ENCODE measurements at regions not wholly inside any gene's neighbourhood (a gene's known extent, or its start where the extent isn't known, plus 50 kb on each side); places are given as distances from the start of the nearest gene placed in this dataset.

DNA sequence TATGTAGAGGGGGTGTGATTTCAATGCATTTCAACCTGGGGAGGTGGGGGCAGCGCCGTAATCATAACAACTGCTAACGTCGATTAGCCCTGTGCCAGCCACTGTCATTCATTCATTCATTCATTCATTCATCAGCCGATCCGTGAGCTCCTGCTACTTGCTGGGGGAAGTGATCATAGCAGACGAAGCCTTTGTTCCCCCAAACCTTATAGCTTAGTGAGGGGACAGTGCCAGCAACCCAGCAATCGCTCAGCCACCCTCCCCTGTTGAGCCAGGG lies 106.5 kb upstream of the GSE1 start:
- Mint-ChIP-seq H3K4me3 (no peak overlapping the region), H3K27me3 (no peaks in the 10 kb centered on the region), H3K27ac (no peak overlapping the region), H3K36me3 (ENCODE audit: low read depth) (no peaks in the 10 kb centered on the region), H3K9me3 (no peaks in the 10 kb centered on the region), H3K4me1 (no peaks in the 10 kb centered on the region)
- no peak for ATAC-seq (replicated peaks)

- ATAC-seq (replicated peaks) = no peak
- Mint-ChIP-seq H3K4me3 (no peak overlapping the region), H3K27me3 (no peaks in the 10 kb centered on the region), H3K4me1 (no peaks in the 10 kb centered on the region), H3K36me3 (ENCODE audit: low read depth) (no peaks in the 10 kb centered on the region), H3K27ac (no peak overlapping the region), H3K9me3 (no peaks in the 10 kb centered on the region)
Observed at GRCh38 chr16:85507342-85507741, 105.8 kb upstream of the GSE1 start.

GRCh38 chr16:85508388-85508787 lies 104.7 kb upstream of the GSE1 start:
- ATAC-seq (replicated peaks) = no peak
- Mint-ChIP-seq H3K4me3 (no peak overlapping the region), H3K36me3 (ENCODE audit: low read depth) (no peaks in the 10 kb centered on the region), H3K4me1 (no peaks in the 10 kb centered on the region), H3K27me3 (no peaks in the 10 kb centered on the region), H3K27ac (no peak overlapping the region), H3K9me3 (no peaks in the 10 kb centered on the region)

DNA sequence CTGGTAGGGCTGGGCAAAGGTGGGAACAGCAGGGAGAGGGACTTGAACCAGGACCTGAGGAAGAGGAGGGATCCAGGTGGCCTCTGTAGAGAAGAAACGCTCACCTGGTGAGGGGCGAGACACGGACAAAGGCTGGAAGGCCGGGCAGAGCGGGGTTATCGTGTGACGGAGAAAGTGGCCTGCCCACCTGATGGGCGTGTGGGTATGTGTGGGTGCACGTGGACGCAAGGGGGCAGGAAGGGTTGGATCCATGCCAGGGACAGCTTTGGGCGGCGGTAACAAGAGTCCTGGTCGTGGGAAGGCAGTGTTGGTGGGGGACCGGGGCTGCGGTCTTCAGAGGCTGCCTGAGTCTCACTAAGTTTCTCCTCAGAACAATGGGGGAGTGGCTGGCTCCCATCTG lies 104.1 kb upstream of the GSE1 start:
- Mint-ChIP-seq H3K27ac (no peak overlapping the region), H3K9me3 (no peaks in the 10 kb centered on the region), H3K4me1 (no peaks in the 10 kb centered on the region), H3K27me3 (no peaks in the 10 kb centered on the region), H3K4me3 (no peak overlapping the region), H3K36me3 (ENCODE audit: low read depth) (no peaks in the 10 kb centered on the region)
- ATAC-seq (replicated peaks) = no peak

GRCh38 chr16:85510041-85510659 lies 103.0 kb upstream of the GSE1 start:
- no peaks in the 10 kb centered on the region for H3K4me1 Mint-ChIP-seq
- H3K27me3 Mint-ChIP-seq = no peaks in the 10 kb centered on the region
- H3K4me3 Mint-ChIP-seq = no peak overlapping the region
- no peak overlapping the region for H3K27ac Mint-ChIP-seq
- no peak for ATAC-seq (replicated peaks)
- no peaks in the 10 kb centered on the region for H3K9me3 Mint-ChIP-seq
- H3K36me3 Mint-ChIP-seq (ENCODE audit: low read depth) = no peaks in the 10 kb centered on the region

DNA sequence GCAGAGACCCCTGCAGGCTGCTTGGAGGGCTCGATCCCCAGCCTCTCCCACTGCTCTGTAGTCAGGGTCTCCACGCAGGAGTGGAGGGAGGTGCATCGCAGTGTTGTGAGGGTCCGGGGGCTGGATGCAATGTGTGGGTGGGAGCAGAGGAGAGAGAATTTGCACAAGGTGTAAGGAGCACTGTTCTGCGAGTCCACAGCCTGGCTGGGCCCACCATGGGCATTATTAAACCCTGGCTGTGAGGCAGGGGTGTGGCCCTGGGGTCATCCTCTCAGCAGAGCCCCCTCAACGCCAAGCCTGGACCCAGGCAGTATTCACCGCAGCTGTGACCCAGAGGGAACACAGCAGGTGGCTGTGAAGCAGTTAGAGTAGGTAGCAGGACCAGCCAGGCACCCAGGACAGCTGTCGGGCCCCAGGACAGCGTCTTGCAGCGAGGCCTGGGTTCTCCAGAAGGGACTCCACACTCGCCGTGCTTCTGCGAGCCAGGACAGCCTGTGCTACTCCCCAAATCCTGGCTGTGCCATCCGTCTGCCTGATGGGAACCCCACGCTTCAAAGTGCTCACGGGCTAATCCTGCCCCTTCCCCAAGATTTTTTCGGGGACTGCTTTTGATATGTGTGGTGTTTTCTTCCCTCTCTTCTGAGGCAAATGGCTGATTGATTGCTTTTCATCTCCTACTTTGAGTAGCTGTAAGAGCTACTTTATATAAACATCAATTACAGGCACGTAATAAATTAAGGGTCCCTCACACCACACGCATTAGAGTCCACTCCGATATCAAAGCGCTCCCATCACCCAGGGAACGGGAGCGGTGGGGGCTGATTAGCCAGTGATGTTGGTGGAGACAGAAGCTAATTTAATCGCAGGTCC lies 100.9 kb upstream of the GSE1 start:
- no peak for ATAC-seq (replicated peaks)
- no peak overlapping the region for H3K4me3 Mint-ChIP-seq

DNA sequence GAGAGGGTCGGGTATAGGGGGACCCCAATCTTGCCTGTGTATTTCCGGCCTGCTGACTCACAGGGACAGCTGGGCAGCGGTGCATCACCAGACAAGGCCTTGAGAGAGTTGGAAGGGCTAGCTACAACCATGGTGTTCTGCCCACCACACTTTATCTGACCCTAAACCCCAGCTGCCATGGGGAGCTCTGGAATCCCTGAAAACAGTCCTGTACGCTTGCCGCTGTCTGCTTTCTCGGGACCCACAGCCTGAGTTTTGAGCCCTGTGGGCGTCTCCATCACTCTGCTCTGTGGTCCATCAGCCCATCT lies 100.4 kb upstream of the GSE1 start:
- H3K4me1 Mint-ChIP-seq = no peaks in the 10 kb centered on the region
- no peaks in the 10 kb centered on the region for H3K27me3 Mint-ChIP-seq
- H3K4me3 Mint-ChIP-seq = no peak overlapping the region
- H3K9me3 Mint-ChIP-seq = no peaks in the 10 kb centered on the region
- no peaks in the 10 kb centered on the region for H3K36me3 Mint-ChIP-seq (ENCODE audit: low read depth)
- ATAC-seq (replicated peaks) = no peak
- no peak overlapping the region for H3K27ac Mint-ChIP-seq

More for the DNA sequence above, 100.9 kb upstream of the GSE1 start:
- H3K9me3 Mint-ChIP-seq = no peaks in the 10 kb centered on the region
- H3K27ac Mint-ChIP-seq = no peak overlapping the region
- H3K4me1 Mint-ChIP-seq = no peaks in the 10 kb centered on the region
- H3K36me3 Mint-ChIP-seq (ENCODE audit: low read depth) = no peaks in the 10 kb centered on the region
- H3K27me3 Mint-ChIP-seq = no peaks in the 10 kb centered on the region

- H3K27ac Mint-ChIP-seq = no peak overlapping the region
- no peaks in the 10 kb centered on the region for H3K36me3 Mint-ChIP-seq (ENCODE audit: low read depth)
- ATAC-seq (replicated peaks) = no peak
- no peaks in the 10 kb centered on the region for H3K9me3 Mint-ChIP-seq
- H3K4me3 Mint-ChIP-seq = no peak overlapping the region
- H3K27me3 Mint-ChIP-seq = no peaks in the 10 kb centered on the region
- H3K4me1 Mint-ChIP-seq = no peaks in the 10 kb centered on the region
Observed at GRCh38 chr16:85513180-85513579, 99.9 kb upstream of the GSE1 start.

DNA sequence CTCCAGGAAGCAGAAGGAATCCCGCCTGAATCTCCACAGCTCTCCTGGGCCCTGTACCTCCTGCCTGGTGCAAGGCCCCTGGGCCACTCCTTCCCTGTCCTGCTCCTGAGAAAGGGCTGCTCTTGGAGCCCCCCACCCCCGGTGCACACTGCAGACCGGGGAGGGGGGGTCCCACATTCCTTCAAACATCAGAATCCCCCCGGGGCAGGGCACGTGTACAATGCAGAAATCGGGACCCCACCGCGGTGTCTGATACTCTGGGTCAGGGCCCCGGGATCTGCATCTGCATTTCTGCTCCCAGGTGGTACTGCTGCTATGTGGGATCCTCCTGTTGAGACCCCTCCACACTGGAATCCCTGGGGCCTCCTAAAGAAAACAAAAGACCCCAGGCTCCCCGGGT lies 99.5 kb upstream of the GSE1 start:
- ATAC-seq (replicated peaks) = no peak

GRCh38 chr16:85514295-85514597 lies 98.9 kb upstream of the GSE1 start:
- no peaks in the 10 kb centered on the region for H3K36me3 Mint-ChIP-seq (ENCODE audit: low read depth)
- no peak for ATAC-seq (replicated peaks)
- H3K4me1 Mint-ChIP-seq = peaks cover under 1% of the 10 kb centered on the region
- no peaks in the 10 kb centered on the region for H3K9me3 Mint-ChIP-seq
- H3K27ac Mint-ChIP-seq = no peak overlapping the region
- H3K4me3 Mint-ChIP-seq = no peak overlapping the region
- H3K27me3 Mint-ChIP-seq = no peaks in the 10 kb centered on the region

More for the DNA sequence above, 99.5 kb upstream of the GSE1 start:
- no peaks in the 10 kb centered on the region for H3K27me3 Mint-ChIP-seq
- no peaks in the 10 kb centered on the region for H3K9me3 Mint-ChIP-seq
- no peaks in the 10 kb centered on the region for H3K4me1 Mint-ChIP-seq
- no peak overlapping the region for H3K27ac Mint-ChIP-seq
- no peak overlapping the region for H3K4me3 Mint-ChIP-seq
- H3K36me3 Mint-ChIP-seq (ENCODE audit: low read depth) = no peaks in the 10 kb centered on the region

- Mint-ChIP-seq H3K27me3 (no peaks in the 10 kb centered on the region), H3K27ac (no peak overlapping the region), H3K9me3 (peaks cover 4% of the 10 kb centered on the region), H3K4me3 (no peak overlapping the region), H3K36me3 (ENCODE audit: low read depth) (no peaks in the 10 kb centered on the region), H3K4me1 (peaks cover 5% of the 10 kb centered on the region)
- ATAC-seq (replicated peaks) = no peak
Observed at GRCh38 chr16:85514598-85515318, 98.4 kb upstream of the GSE1 start.

DNA sequence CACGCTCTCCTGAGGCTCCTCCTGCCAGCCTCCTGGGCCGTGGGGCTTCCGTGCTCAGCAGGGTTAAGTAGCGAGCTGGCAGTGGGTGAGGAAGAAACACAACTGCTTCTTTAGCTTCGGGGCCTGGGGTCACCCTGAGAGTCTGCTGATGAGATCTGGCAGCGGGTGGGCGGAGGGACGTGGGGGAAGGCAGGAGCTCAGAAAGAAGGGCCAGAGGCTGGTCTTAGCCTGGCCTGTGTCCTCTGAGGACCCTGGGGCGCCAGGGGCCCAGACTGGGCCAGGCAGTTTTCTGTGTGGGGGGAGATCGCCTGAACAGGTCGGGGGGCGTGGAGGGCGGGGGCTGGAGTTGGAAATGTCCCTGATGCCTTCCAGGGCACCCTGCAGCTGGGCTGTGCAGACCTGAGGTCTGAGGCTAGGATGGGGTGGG lies 97.8 kb upstream of the GSE1 start:
- Mint-ChIP-seq H3K36me3 (ENCODE audit: low read depth) (no peaks in the 10 kb centered on the region), H3K4me3 (no peak overlapping the region), H3K4me1 (peaks cover 5% of the 10 kb centered on the region), H3K9me3 (peaks cover 4% of the 10 kb centered on the region), H3K27ac (no peak overlapping the region), H3K27me3 (no peaks in the 10 kb centered on the region)
- ATAC-seq (replicated peaks) = no peak

DNA sequence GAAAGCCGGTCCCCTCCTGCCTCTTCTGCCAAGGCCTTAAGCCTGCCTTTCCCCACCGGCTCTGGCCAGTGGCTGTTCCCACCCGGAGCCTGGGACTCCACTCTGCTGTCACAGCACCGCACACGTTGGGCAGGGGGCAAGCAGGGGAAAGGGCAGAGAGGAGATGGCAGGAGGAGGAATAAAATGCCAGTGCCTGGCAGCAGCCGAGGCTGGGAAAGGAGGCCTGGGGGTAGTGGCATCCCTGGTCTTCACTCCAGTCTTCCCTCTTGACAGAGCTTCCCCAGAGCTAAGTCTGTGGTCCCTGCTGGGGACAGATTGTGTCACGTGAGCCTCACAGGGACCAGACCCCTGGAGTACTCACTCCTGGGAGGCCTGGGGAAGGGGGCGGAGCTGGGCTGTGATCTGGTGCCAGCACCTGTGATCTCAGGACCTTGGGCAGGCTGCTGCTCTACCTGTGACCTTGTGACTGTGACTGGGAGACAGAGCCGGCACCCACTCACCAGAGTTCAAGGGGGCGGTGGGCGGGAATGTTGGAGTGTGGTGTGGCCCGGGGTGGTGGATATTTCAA lies 97.2 kb upstream of the GSE1 start:
- peaks cover 4% of the 10 kb centered on the region for H3K9me3 Mint-ChIP-seq
- H3K4me1 Mint-ChIP-seq = peaks cover 5% of the 10 kb centered on the region
- H3K4me3 Mint-ChIP-seq = no peak overlapping the region
- no peaks in the 10 kb centered on the region for H3K27me3 Mint-ChIP-seq
- no peaks in the 10 kb centered on the region for H3K36me3 Mint-ChIP-seq (ENCODE audit: low read depth)
- no peak overlapping the region for H3K27ac Mint-ChIP-seq
- no peak for ATAC-seq (replicated peaks)

DNA sequence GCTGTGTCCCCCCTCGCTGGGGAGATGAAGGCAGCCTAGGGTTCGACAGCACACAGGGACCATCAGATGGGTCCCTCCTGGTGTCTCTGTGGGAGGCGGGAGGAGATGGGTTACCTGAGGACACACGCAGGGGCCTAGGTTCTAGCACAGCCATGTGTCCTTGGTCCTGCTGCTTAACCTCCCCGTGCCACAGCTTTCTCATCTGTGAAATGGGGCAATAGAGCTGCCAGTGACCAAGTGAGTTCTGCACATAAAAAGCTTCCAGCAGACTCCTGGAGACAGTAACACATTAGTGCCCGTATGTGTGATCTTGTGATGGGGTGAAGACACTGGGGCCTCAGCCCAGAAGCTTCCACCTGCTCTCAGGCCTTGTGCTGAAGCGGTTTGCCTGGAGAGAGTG lies 96.0 kb upstream of the GSE1 start:
- no peaks in the 10 kb centered on the region for H3K27me3 Mint-ChIP-seq
- peaks cover 4% of the 10 kb centered on the region for H3K9me3 Mint-ChIP-seq
- H3K4me3 Mint-ChIP-seq = no peak overlapping the region
- no peak for ATAC-seq (replicated peaks)
- peaks cover 5% of the 10 kb centered on the region for H3K4me1 Mint-ChIP-seq
- H3K27ac Mint-ChIP-seq = no peak overlapping the region
- H3K36me3 Mint-ChIP-seq (ENCODE audit: low read depth) = no peaks in the 10 kb centered on the region

- H3K27me3 Mint-ChIP-seq = no peaks in the 10 kb centered on the region
- H3K36me3 Mint-ChIP-seq (ENCODE audit: low read depth) = no peaks in the 10 kb centered on the region
- no peak overlapping the region for H3K4me3 Mint-ChIP-seq
- ATAC-seq (replicated peaks) = no peak
- peaks cover 4% of the 10 kb centered on the region for H3K9me3 Mint-ChIP-seq
- H3K4me1 Mint-ChIP-seq = peaks cover 9% of the 10 kb centered on the region
- H3K27ac Mint-ChIP-seq = no peak overlapping the region
Observed at GRCh38 chr16:85517563-85518179, 95.5 kb upstream of the GSE1 start.
